ENCODE measurements at regions not wholly inside any gene's neighbourhood (a gene's known extent, or its start where the extent isn't known, plus 50 kb on each side); places are given as distances from the start of the nearest gene placed in this dataset.

DNA sequence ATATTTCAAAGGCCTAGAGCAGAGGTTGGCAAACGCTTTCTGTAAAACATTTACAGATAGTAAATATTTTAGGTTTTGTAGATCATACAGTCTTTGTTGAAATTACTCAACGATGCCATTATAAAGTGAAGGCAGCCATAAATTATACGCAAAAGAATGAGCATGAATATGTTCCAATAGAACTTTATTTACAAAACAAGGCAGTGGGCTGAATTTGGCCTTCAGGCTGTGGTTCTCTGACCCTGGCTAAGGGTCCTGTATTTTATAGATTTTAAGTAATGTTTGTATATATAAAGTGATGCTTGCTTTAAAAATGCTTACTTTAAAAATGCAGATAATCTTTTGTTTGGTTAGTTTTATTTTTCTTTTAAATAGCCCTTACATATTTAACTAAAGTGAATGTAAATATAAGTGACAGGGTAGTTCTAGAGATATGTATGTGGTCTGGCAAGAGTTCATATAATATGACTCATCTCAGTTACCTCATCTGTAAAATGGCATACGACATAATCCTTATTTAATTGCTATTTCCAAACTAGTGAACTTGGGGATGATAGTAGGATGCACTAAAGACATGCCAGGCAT is 51.7 kb upstream of the ATP5MC3 start:
- TF ChIP-seq POLR2A (IDR thresholded peaks at IDR 0.05) (no peak), CTCF (IDR thresholded peaks at IDR 0.05) (no peak)
